ENCODE measurements at regions not wholly inside any gene's neighbourhood (a gene's known extent, or its start where the extent isn't known, plus 50 kb on each side); places are given as distances from the start of the nearest gene placed in this dataset.
A peak's percentile ranks its signal among the peaks of the same experiment; 100 is the strongest.

DNA sequence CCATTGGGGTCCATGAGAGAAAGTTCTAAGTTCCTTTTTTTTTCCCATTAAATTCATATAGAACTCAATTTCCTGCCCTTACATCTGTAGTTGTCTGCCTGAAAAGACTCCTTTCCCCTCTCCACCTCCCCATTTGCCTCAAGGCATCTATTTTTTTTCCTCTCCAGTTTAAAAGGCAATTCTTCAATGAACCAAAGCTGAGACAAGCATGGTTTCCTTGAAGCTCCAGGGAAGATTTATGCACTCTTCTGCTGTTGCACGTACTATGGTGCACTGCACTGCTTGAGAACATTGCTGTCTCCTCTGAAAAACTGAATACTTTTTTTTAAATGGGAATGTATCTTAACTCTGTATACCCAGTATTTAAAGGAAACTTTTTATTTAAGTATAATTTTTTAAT lies 465.2 kb downstream of the CD83 start:
- no peak for DNase-seq (ENCODE audit: insufficient read length, low spot score, missing footprints)
- TF ChIP-seq, protein P1, sequence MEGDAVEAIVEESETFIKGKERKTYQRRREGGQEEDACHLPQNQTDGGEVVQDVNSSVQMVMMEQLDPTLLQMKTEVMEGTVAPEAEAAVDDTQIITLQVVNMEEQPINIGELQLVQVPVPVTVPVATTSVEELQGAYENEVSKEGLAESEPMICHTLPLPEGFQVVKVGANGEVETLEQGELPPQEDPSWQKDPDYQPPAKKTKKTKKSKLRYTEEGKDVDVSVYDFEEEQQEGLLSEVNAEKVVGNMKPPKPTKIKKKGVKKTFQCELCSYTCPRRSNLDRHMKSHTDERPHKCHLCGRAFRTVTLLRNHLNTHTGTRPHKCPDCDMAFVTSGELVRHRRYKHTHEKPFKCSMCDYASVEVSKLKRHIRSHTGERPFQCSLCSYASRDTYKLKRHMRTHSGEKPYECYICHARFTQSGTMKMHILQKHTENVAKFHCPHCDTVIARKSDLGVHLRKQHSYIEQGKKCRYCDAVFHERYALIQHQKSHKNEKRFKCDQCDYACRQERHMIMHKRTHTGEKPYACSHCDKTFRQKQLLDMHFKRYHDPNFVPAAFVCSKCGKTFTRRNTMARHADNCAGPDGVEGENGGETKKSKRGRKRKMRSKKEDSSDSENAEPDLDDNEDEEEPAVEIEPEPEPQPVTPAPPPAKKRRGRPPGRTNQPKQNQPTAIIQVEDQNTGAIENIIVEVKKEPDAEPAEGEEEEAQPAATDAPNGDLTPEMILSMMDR (IDR thresholded peaks at IDR 0.05; ENCODE audit: extremely low read depth, low read depth, low read length), result no peak
- H3K27me3 ChIP-seq (ENCODE audit: insufficient read depth, low read length), result no peaks in the 10 kb centered on the region

DNA sequence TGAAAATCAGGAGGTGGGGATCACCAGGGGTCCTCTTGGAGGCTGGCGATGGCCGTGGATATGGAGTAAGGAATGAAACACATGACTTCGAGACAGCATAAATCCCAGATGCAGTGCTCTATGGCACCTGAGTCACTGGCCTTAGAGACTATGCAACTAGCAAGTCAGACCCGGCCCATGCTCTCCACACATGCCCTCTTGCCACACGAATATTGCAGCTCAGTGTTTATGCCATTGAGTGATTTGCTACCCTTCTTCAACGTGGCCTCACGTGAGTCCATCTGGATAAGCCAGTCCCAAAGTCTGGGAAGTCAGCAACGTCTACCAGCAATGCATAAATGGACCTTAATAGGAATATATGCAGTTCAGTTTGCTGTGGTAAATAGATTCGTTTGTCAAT lies 466.3 kb downstream of the CD83 start:
- no peak overlapping the region for H3K4me3 ChIP-seq (ENCODE audit: insufficient read depth, low read length)
- no peaks in the 10 kb centered on the region for H3K27me3 ChIP-seq (ENCODE audit: insufficient read depth, low read length)
- no peaks in the 10 kb centered on the region for H3K79me2 ChIP-seq (ENCODE audit: insufficient read depth, low read length)
- H3K4me2 ChIP-seq (ENCODE audit: insufficient read depth, low read length), result no peak overlapping the region
- H3K4me1 ChIP-seq (ENCODE audit: insufficient read depth, low read length), result no peaks in the 10 kb centered on the region
- no peaks in the 10 kb centered on the region for H3K9me3 ChIP-seq (ENCODE audit: low read depth, low read length)
- TF ChIP-seq, protein P1 (IDR thresholded peaks at IDR 0.05; ENCODE audit: extremely low read depth, low read depth, low read length), result no peak
- H3K27ac ChIP-seq (ENCODE audit: low read depth, low read length), result no peak overlapping the region
- no peaks in the 10 kb centered on the region for H3K36me3 ChIP-seq (ENCODE audit: insufficient read depth, low read length)
- H2AFZ ChIP-seq (ENCODE audit: low read length), result no peak overlapping the region
- no peak for DNase-seq (ENCODE audit: insufficient read length, low spot score, missing footprints)
- H4K20me1 ChIP-seq (ENCODE audit: insufficient read depth, low read length), result no peaks in the 10 kb centered on the region

More for the DNA sequence above, 465.2 kb downstream of the CD83 start:
- H3K36me3 ChIP-seq (ENCODE audit: insufficient read depth, low read length), result no peaks in the 10 kb centered on the region
- no peaks in the 10 kb centered on the region for H4K20me1 ChIP-seq (ENCODE audit: insufficient read depth, low read length)
- no peak overlapping the region for H2AFZ ChIP-seq (ENCODE audit: low read length)
- H3K79me2 ChIP-seq (ENCODE audit: insufficient read depth, low read length), result no peaks in the 10 kb centered on the region
- no peaks in the 10 kb centered on the region for H3K9me3 ChIP-seq (ENCODE audit: low read depth, low read length)
- no peak overlapping the region for H3K4me3 ChIP-seq (ENCODE audit: insufficient read depth, low read length)
- H3K27ac ChIP-seq (ENCODE audit: low read depth, low read length), result no peak overlapping the region
- no peak overlapping the region for H3K4me2 ChIP-seq (ENCODE audit: insufficient read depth, low read length)
- H3K4me1 ChIP-seq (ENCODE audit: insufficient read depth, low read length), result no peaks in the 10 kb centered on the region

DNA sequence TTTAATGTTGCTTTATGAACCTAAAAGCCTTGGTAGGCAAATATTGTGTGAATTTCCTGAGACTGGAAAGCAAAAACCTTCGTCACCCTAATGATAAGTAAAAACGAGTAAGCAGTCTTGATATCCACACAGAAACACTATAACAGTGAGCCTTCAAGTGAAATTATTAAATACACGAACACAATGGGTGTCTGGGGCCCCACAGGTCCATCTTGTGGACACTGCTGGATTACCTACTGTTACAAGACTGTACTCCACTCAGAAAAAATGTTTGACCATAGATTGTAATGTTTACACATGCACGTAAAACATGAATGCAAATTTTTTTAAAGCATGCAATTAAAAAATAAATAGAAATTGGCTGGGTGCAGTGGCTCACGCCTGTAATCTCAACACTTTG lies 466.9 kb downstream of the CD83 start:
- H3K36me3 ChIP-seq (ENCODE audit: insufficient read depth, low read length), result no peaks in the 10 kb centered on the region
- no peak overlapping the region for H3K27ac ChIP-seq (ENCODE audit: low read depth, low read length)
- TF ChIP-seq, protein P1 (IDR thresholded peaks at IDR 0.05; ENCODE audit: extremely low read depth, low read depth, low read length), result peak; percentile 38
- H3K4me2 ChIP-seq (ENCODE audit: insufficient read depth, low read length), result no peak overlapping the region
- no peaks in the 10 kb centered on the region for H3K79me2 ChIP-seq (ENCODE audit: insufficient read depth, low read length)
- no peak for DNase-seq (ENCODE audit: insufficient read length, low spot score, missing footprints)
- H3K27me3 ChIP-seq (ENCODE audit: insufficient read depth, low read length), result no peaks in the 10 kb centered on the region
- H2AFZ ChIP-seq (ENCODE audit: low read length), result no peak overlapping the region
- no peaks in the 10 kb centered on the region for H4K20me1 ChIP-seq (ENCODE audit: insufficient read depth, low read length)
- no peaks in the 10 kb centered on the region for H3K9me3 ChIP-seq (ENCODE audit: low read depth, low read length)
- no peak overlapping the region for H3K4me3 ChIP-seq (ENCODE audit: insufficient read depth, low read length)
- H3K4me1 ChIP-seq (ENCODE audit: insufficient read depth, low read length), result no peaks in the 10 kb centered on the region

DNA sequence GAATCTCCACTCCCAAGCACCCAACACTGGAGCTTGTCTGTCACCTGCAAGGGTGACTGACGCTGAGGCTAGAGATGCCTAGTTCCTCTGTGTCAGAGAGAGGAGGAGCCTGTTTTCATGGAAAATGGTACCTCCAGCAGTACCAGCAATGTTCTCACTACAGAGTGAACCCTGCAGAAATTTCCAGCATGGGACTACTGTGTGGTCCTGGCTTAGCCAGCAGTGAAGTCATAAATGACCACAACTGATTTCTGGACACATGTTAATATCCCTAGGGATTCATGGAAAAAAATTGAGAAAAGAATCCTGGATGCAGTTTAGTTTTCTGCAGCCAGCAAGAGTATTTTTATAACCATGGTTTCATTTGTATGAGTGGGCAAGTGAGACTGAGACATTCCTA lies 468.1 kb downstream of the CD83 start:
- Histone ChIP-seq H3K4me3 (ENCODE audit: insufficient read depth, low read length) (no peak overlapping the region), H3K27ac (ENCODE audit: low read depth, low read length) (no peak overlapping the region), H3K27me3 (ENCODE audit: insufficient read depth, low read length) (no peaks in the 10 kb centered on the region), H4K20me1 (ENCODE audit: insufficient read depth, low read length) (no peaks in the 10 kb centered on the region), H3K36me3 (ENCODE audit: insufficient read depth, low read length) (no peaks in the 10 kb centered on the region), H3K9me3 (ENCODE audit: low read depth, low read length) (no peaks in the 10 kb centered on the region), H3K4me1 (ENCODE audit: insufficient read depth, low read length) (no peaks in the 10 kb centered on the region), H2AFZ (ENCODE audit: low read length) (no peak overlapping the region), H3K79me2 (ENCODE audit: insufficient read depth, low read length) (no peaks in the 10 kb centered on the region), H3K4me2 (ENCODE audit: insufficient read depth, low read length) (no peak overlapping the region)
- TF ChIP-seq, protein P1 (IDR thresholded peaks at IDR 0.05; ENCODE audit: extremely low read depth, low read depth, low read length), result no peak
- no peak for DNase-seq (ENCODE audit: insufficient read length, low spot score, missing footprints)
